ENCODE measurements at regions not wholly inside any gene's neighbourhood (a gene's known extent, or its start where the extent isn't known, plus 50 kb on each side); places are given as distances from the start of the nearest gene placed in this dataset.

DNA sequence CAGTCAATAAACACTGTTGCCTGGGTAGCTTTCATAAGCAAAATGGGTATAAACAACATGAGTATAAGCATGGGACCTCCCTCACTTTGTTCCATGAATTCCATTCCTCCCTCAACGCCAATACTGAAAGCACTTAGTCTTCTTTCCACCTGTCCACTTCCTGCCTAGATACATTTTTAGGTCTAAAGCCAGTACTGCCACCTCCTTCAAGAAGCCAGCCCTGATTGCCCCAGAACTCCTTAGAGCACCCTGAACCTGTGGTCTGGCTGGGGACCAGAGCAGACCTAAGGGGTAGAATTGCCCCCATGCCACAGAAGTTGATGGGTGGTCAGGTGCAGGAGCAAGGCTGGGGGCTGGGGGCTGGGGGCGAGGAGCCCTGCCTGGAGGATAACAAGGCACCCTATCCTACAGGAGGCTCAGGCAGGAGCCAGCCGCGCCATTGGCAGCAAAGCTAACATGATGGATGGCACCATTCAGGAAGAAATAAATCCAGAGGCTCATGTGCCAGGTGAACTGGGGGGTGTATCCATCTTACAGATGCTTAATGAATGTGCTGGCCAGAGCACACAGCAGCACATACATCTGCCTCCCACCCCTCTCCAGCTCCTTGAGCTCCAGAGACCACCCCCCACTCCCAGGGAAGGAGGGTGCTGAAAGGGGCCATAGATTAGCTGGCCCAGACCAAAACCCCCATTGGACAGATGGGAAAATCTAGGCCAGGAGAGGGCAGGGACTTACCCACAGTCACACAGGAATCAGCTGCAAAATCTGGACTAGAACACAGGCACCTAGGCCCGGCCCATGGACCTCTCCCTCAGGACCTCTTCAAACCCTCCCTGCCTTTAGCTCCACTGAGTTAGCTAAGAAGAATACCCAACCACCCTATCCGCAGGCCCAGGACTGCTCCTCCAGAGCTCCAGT is 113.8 kb upstream of the LINGO1 start:
- TF ChIP-seq, protein P1, sequence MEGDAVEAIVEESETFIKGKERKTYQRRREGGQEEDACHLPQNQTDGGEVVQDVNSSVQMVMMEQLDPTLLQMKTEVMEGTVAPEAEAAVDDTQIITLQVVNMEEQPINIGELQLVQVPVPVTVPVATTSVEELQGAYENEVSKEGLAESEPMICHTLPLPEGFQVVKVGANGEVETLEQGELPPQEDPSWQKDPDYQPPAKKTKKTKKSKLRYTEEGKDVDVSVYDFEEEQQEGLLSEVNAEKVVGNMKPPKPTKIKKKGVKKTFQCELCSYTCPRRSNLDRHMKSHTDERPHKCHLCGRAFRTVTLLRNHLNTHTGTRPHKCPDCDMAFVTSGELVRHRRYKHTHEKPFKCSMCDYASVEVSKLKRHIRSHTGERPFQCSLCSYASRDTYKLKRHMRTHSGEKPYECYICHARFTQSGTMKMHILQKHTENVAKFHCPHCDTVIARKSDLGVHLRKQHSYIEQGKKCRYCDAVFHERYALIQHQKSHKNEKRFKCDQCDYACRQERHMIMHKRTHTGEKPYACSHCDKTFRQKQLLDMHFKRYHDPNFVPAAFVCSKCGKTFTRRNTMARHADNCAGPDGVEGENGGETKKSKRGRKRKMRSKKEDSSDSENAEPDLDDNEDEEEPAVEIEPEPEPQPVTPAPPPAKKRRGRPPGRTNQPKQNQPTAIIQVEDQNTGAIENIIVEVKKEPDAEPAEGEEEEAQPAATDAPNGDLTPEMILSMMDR (conservative IDR thresholded peaks at IDR 0.05 in 1 of 2, IDR thresholded peaks at IDR 0.05 in 1 of 2; ENCODE audit: extremely low read depth in 1 of 2, insufficient read depth in 1 of 2, low read depth in 1 of 2, low read length in 2 of 2) = no peak
- no peak for TF ChIP-seq EZH2 (IDR thresholded peaks at IDR 0.05; ENCODE audit: borderline replicate concordance, low read length)
